Heart left ventricle (tissue), 13 donors: ENCODE measurements at regions not wholly inside any gene's neighbourhood (a gene's known extent, or its start where the extent isn't known, plus 50 kb on each side); places are given as distances from the start of the nearest gene placed in this dataset.

Source experiments
- POLR2A ChIP-seq, 2 donors: fragments of 450-650 bp; IDR thresholded peaks; one replicate each; pipeline ENCODE4 v1.6.1; 2017; ENCODE audit warnings: antibody characterized with exemption in 2 of 2, mild to moderate bottlenecking in 2 of 2, moderate library complexity in 2 of 2
- TF ChIP-seq, protein P1 (sequence below), 12 donors: fragments of 200-600 bp; sonication (generic) in 4 of 12; IDR thresholded peaks; one replicate each; pipeline versions ENCODE4 v1.5.0 to v1.8.0; 2018 to 2022; ENCODE audit warnings: antibody characterized with exemption in 12 of 12, mild to moderate bottlenecking in 5 of 12
- donor health status: ischemic (EF 13 %, LVEDD 7.1; RV severe dilation, severe dysfunction).
- donor health status: DM: no; HTN: yes; CAD: no.
- donor health status: DM: no; HTN: no; CAD: no.
- donor health status: ischemic (EF 25% LVEDD 6.9; RV normal size, moderate dysfunction).
- donor health status: ischemic (EF 25% LVEDD 5.7; RV mildly dilated, moderate dysfunction).
- donor health status: ischemic (EF 35%, LVEDD 5.7; RV mildly dilated, moderate dysfunction).
- donor health status: nonischemic (EF 11% LVEDD 7.7; RV severe dilation, severe dysfunction).
- donor health status: DM: yes; HTN: yes; CAD: no.
- donor health status: PGD.
- donor health status: ischemic (EF 29% LVEDD 5.4; RV normal size, mild dysfunction).
- donor health status: nonischemic (EF 23%, LVEDD 6.1; RV moderate dilation, normal function).

DNA sequence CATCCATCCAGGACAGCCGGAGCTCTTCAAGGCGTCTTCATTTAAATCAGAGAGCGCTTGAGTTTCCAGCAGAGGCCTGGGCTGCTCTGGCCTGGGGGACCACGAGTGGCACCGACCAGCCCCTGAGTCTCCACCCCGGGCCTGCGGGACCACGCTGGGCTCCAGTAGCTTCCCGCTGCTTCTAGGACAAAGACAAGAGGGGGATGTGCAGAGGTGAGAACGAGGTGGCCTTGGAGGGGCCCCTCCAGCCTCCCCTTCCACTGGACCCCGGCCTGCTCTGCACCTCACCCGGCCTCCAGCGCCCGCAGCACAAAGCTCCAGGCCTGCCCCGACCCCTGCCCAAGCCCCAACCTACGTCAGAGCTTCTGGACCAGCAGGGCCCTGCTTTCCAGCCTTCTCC is 81.6 kb downstream of the IRX2 start:
- TF ChIP-seq, protein P1, sequence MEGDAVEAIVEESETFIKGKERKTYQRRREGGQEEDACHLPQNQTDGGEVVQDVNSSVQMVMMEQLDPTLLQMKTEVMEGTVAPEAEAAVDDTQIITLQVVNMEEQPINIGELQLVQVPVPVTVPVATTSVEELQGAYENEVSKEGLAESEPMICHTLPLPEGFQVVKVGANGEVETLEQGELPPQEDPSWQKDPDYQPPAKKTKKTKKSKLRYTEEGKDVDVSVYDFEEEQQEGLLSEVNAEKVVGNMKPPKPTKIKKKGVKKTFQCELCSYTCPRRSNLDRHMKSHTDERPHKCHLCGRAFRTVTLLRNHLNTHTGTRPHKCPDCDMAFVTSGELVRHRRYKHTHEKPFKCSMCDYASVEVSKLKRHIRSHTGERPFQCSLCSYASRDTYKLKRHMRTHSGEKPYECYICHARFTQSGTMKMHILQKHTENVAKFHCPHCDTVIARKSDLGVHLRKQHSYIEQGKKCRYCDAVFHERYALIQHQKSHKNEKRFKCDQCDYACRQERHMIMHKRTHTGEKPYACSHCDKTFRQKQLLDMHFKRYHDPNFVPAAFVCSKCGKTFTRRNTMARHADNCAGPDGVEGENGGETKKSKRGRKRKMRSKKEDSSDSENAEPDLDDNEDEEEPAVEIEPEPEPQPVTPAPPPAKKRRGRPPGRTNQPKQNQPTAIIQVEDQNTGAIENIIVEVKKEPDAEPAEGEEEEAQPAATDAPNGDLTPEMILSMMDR (IDR thresholded peaks at IDR 0.05): no peak
- no peak for TF ChIP-seq POLR2A (IDR thresholded peaks at IDR 0.05)
